ENCODE measurements at regions not wholly inside any gene's neighbourhood (a gene's known extent, or its start where the extent isn't known, plus 50 kb on each side); places are given as distances from the start of the nearest gene placed in this dataset.

GRCh38 chr4:100130964-100131363 is 59.3 kb downstream of the DDIT4L start:
- no peak for DNase-seq

GRCh38 chr4:100130491-100130890 is 59.8 kb downstream of the DDIT4L start:
- no peak for DNase-seq

GRCh38 chr4:100129774-100130173 is 60.5 kb downstream of the DDIT4L start:
- DNase-seq = no peak

GRCh38 chr4:100128338-100128737 is 61.9 kb downstream of the DDIT4L start:
- DNase-seq = no peak

- DNase-seq = no peak
These were observed 65.6 kb downstream of the DDIT4L start for GRCh38 chr4:100124715-100125114.

GRCh38 chr4:100118181-100118580 is 72.1 kb downstream of the DDIT4L start:
- no peak for DNase-seq

GRCh38 chr4:100117750-100118149 is 72.5 kb downstream of the DDIT4L start:
- DNase-seq = no peak

GRCh38 chr4:100114909-100115308 is 75.4 kb downstream of the DDIT4L start:
- no peak for DNase-seq

- DNase-seq = no peak
These were observed 76.5 kb downstream of the DDIT4L start for GRCh38 chr4:100113732-100114131.

GRCh38 chr4:100113096-100113495 is 77.2 kb downstream of the DDIT4L start:
- DNase-seq = no peak

- no peak for DNase-seq
These were observed 80.3 kb downstream of the DDIT4L start for GRCh38 chr4:100109921-100110320.

GRCh38 chr4:100108869-100109268 is 81.4 kb downstream of the DDIT4L start:
- no peak for DNase-seq

GRCh38 chr4:100106982-100107381 is 83.3 kb downstream of the DDIT4L start:
- DNase-seq = no peak

GRCh38 chr4:100103671-100104070 is 86.6 kb downstream of the DDIT4L start:
- DNase-seq = no peak

GRCh38 chr4:100100985-100101384 is 89.3 kb downstream of the DDIT4L start:
- no peak for DNase-seq

GRCh38 chr4:100099746-100100145 is 90.5 kb downstream of the DDIT4L start:
- no peak for DNase-seq

GRCh38 chr4:100098681-100099080 is 91.6 kb downstream of the DDIT4L start:
- DNase-seq = no peak

GRCh38 chr4:100098011-100098545 is 92.2 kb downstream of the DDIT4L start:
- DNase-seq = no peak

- peak; percentile 40 for DNase-seq
These were observed 94.3 kb downstream of the DDIT4L start for GRCh38 chr4:100095729-100096595.

GRCh38 chr4:100093091-100093866 is 97.0 kb downstream of the DDIT4L start:
- DNase-seq = peak; percentile 73

GRCh38 chr4:100087743-100088142 is 102.5 kb downstream of the DDIT4L start:
- no peak for DNase-seq

- DNase-seq = no peak
These were observed 103.4 kb downstream of the DDIT4L start for GRCh38 chr4:100086766-100087431.

- DNase-seq = no peak
These were observed 105.4 kb downstream of the DDIT4L start for GRCh38 chr4:100084892-100085291.

Data from NCI-H1092 (cell line).